HUES6 (cell line): ENCODE measurements at regions not wholly inside any gene's neighbourhood (a gene's known extent, or its start where the extent isn't known, plus 50 kb on each side); places are given as distances from the start of the nearest gene placed in this dataset.

ENCODE experiments used
- H3K27ac ChIP-seq: 2 replicates; pipeline ENCODE4 v1.7.0; 2013; ENCODE audit warnings: low read depth, mild to moderate bottlenecking, low read length, inconsistent platforms
- H3K27me3 ChIP-seq: 2 replicates; pipeline ENCODE4 v1.6.1; 2013; ENCODE audit warnings: low read length; ENCODE audit not compliant: control insufficient read depth, insufficient read depth
- H3K36me3 ChIP-seq: 2 replicates; pipeline ENCODE4 v1.6.1; 2013; ENCODE audit warnings: low read length; ENCODE audit not compliant: control insufficient read depth, insufficient read depth
- H3K4me1 ChIP-seq: 2 replicates; pipeline ENCODE4 v1.6.1; 2013; ENCODE audit warnings: low read length; ENCODE audit not compliant: control insufficient read depth, insufficient read depth
- H3K4me3 ChIP-seq: 2 replicates; pipeline ENCODE4 v1.5.1; 2013; ENCODE audit warnings: low read depth, low read length
- H3K9ac ChIP-seq: one replicate; pipeline ENCODE4 v1.6.1; 2013; ENCODE audit warnings: mild to moderate bottlenecking, low read length
- H3K9me3 ChIP-seq: 2 replicates; pipeline ENCODE4 v1.6.1; 2013; ENCODE audit warnings: low read depth, low read length; ENCODE audit not compliant: control insufficient read depth, insufficient read depth

GRCh38 chr6:90846824-90847223, 260.0 kb upstream of the MAP3K7 start:
- no peaks in the 10 kb centered on the region for H3K36me3 ChIP-seq
- H3K9ac ChIP-seq: no peak overlapping the region
- H3K9me3 ChIP-seq: no peaks in the 10 kb centered on the region
- H3K4me1 ChIP-seq: peaks cover 6% of the 10 kb centered on the region; the same call in 1 of the 2 replicates
- no peaks in the 10 kb centered on the region for H3K27me3 ChIP-seq
- H3K4me3 ChIP-seq: no peak overlapping the region
- no peak overlapping the region for H3K27ac ChIP-seq

GRCh38 chr6:90835596-90836212, 248.8 kb upstream of the MAP3K7 start:
- no peak overlapping the region for H3K9ac ChIP-seq
- no peak overlapping the region for H3K27ac ChIP-seq
- H3K9me3 ChIP-seq: no peaks in the 10 kb centered on the region; the same call in 1 of the 2 replicates
- no peaks in the 10 kb centered on the region for H3K27me3 ChIP-seq
- no peak overlapping the region for H3K4me3 ChIP-seq
- H3K36me3 ChIP-seq: no peaks in the 10 kb centered on the region
- no peaks in the 10 kb centered on the region for H3K4me1 ChIP-seq

GRCh38 chr6:90829311-90829710, 242.4 kb upstream of the MAP3K7 start:
- Histone ChIP-seq H3K27ac (no peak overlapping the region), H3K27me3 (no peaks in the 10 kb centered on the region), H3K9me3 (peaks cover under 1% of the 10 kb centered on the region; the same call in 1 of the 2 replicates), H3K4me3 (no peak overlapping the region), H3K36me3 (no peaks in the 10 kb centered on the region), H3K9ac (no peak overlapping the region), H3K4me1 (no peaks in the 10 kb centered on the region)

GRCh38 chr6:90820436-90820835, 233.6 kb upstream of the MAP3K7 start:
- 0 out of 2 replicates have a peak, but pooled peaks cover 3% of the 10 kb centered on the region for H3K4me1 ChIP-seq
- H3K27me3 ChIP-seq: no peaks in the 10 kb centered on the region
- H3K27ac ChIP-seq: no peak overlapping the region
- H3K9ac ChIP-seq: no peak overlapping the region
- H3K36me3 ChIP-seq: no peaks in the 10 kb centered on the region
- H3K4me3 ChIP-seq: no peak overlapping the region
- H3K9me3 ChIP-seq: peaks cover 3% of the 10 kb centered on the region; the same call in 1 of the 2 replicates

GRCh38 chr6:90819483-90819882, 232.6 kb upstream of the MAP3K7 start:
- Histone ChIP-seq H3K9me3 (peaks cover 4% of the 10 kb centered on the region; the same call in 1 of the 2 replicates), H3K27ac (no peak overlapping the region), H3K4me1 (0 out of 2 replicates have a peak, but pooled peaks cover 3% of the 10 kb centered on the region)

GRCh38 chr6:90818163-90818562, 231.3 kb upstream of the MAP3K7 start:
- Histone ChIP-seq H3K27me3 (no peaks in the 10 kb centered on the region), H3K9me3 (peaks cover 2% of the 10 kb centered on the region; the same call in 1 of the 2 replicates), H3K4me3 (no peak overlapping the region), H3K9ac (no peak overlapping the region), H3K36me3 (no peaks in the 10 kb centered on the region), H3K4me1 (0 out of 2 replicates have a peak, but pooled peaks cover 3% of the 10 kb centered on the region), H3K27ac (no peak overlapping the region)

More at GRCh38 chr6:90819483-90819882, 232.6 kb upstream of the MAP3K7 start:
- Histone ChIP-seq H3K9ac (no peak overlapping the region), H3K36me3 (no peaks in the 10 kb centered on the region), H3K4me3 (no peak overlapping the region), H3K27me3 (no peaks in the 10 kb centered on the region)

GRCh38 chr6:90816764-90817163, 229.9 kb upstream of the MAP3K7 start:
- no peaks in the 10 kb centered on the region for H3K36me3 ChIP-seq
- H3K9me3 ChIP-seq: peaks cover 2% of the 10 kb centered on the region; the same call in 1 of the 2 replicates
- H3K27ac ChIP-seq: no peak overlapping the region
- no peak overlapping the region for H3K4me3 ChIP-seq
- H3K4me1 ChIP-seq: 0 out of 2 replicates have a peak, but pooled peaks cover 3% of the 10 kb centered on the region
- no peak overlapping the region for H3K9ac ChIP-seq
- no peaks in the 10 kb centered on the region for H3K27me3 ChIP-seq

- no peak overlapping the region for H3K27ac ChIP-seq
- H3K4me1 ChIP-seq: peaks cover 26% of the 10 kb centered on the region
- H3K27me3 ChIP-seq: no peaks in the 10 kb centered on the region
- H3K9me3 ChIP-seq: peaks cover 2% of the 10 kb centered on the region; the same call in 1 of the 2 replicates
- no peak overlapping the region for H3K4me3 ChIP-seq
- H3K36me3 ChIP-seq: no peaks in the 10 kb centered on the region
- no peak overlapping the region for H3K9ac ChIP-seq
Observed at GRCh38 chr6:90811596-90812226, 224.8 kb upstream of the MAP3K7 start.

- Histone ChIP-seq H3K4me3 (no peak overlapping the region), H3K4me1 (peaks cover 35% of the 10 kb centered on the region), H3K27ac (no peak overlapping the region), H3K9me3 (no peaks in the 10 kb centered on the region), H3K9ac (no peak overlapping the region), H3K27me3 (no peaks in the 10 kb centered on the region), H3K36me3 (no peaks in the 10 kb centered on the region)
Observed at GRCh38 chr6:90809035-90809434, 222.2 kb upstream of the MAP3K7 start.

GRCh38 chr6:90807791-90808701, 221.2 kb upstream of the MAP3K7 start:
- no peak overlapping the region for H3K4me3 ChIP-seq
- no peaks in the 10 kb centered on the region for H3K27me3 ChIP-seq
- H3K9me3 ChIP-seq: no peaks in the 10 kb centered on the region
- no peaks in the 10 kb centered on the region for H3K36me3 ChIP-seq
- H3K4me1 ChIP-seq: peaks cover 35% of the 10 kb centered on the region
- no peak overlapping the region for H3K27ac ChIP-seq
- no peak overlapping the region for H3K9ac ChIP-seq
